Upper lobe of right lung (tissue), 1 donor: ENCODE measurements at regions not wholly inside any gene's neighbourhood (a gene's known extent, or its start where the extent isn't known, plus 50 kb on each side); places are given as distances from the start of the nearest gene placed in this dataset.

Experiments used
- ATAC-seq: fragments of 200-7000 bp; cut with Tn5 transposase; one replicate; pipeline ENCODE4 v1.9.1; 2020; ENCODE audit warnings: mild to moderate bottlenecking, moderate library complexity
- DNase-seq: peaks from one replicate; pipeline ENCODE4 v3.0.0-alpha.2; 2020
- H3K27ac ChIP-seq: fragments of 200-600 bp; one replicate; pipeline ENCODE4 v1.8.0; 2022
- H3K27me3 ChIP-seq: fragments of 200-600 bp; one replicate; pipeline ENCODE4 v1.8.0; 2022; ENCODE audit warnings: mild to moderate bottlenecking
- H3K36me3 ChIP-seq: fragments of 200-600 bp; one replicate; pipeline ENCODE4 v1.8.0; 2022
- H3K4me1 ChIP-seq: fragments of 200-600 bp; one replicate; pipeline ENCODE4 v1.8.0; 2022
- H3K4me3 ChIP-seq: fragments of 200-600 bp; one replicate; pipeline ENCODE4 v1.8.0; 2022; ENCODE audit warnings: mild to moderate bottlenecking
- H3K9me3 ChIP-seq: fragments of 200-600 bp; one replicate; pipeline ENCODE4 v1.8.0; 2022
- CTCF ChIP-seq: fragments of 200-600 bp; IDR thresholded peaks from one replicate; pipeline ENCODE4 v1.8.0; 2022; ENCODE audit warnings: antibody characterized with exemption
- intact Hi-C: fragments of 100-400 bp; cut with DNase I; formaldehyde crosslinking; loops from one replicate; pipeline ENCODE4 v1.11.0; 2022
- donor health status: DM: no; HTN: yes; CAD: no; lungs with severe emphysema.

GRCh38 chr12:74817499-74817898, 279.9 kb downstream of the ATXN7L3B start:
- Histone ChIP-seq H3K36me3 (no peaks in the 10 kb centered on the region), H3K27me3 (no peaks in the 10 kb centered on the region), H3K4me1 (no peaks in the 10 kb centered on the region), H3K27ac (no peak overlapping the region), H3K9me3 (no peaks in the 10 kb centered on the region), H3K4me3 (no peak overlapping the region)
- DNase-seq (no peak), ATAC-seq (peak; percentile 38)
- no peak for TF ChIP-seq CTCF
- intact Hi-C loops, result no loop called here

- Histone ChIP-seq H3K9me3 (no peaks in the 10 kb centered on the region), H3K27ac (no peak overlapping the region), H3K36me3 (no peaks in the 10 kb centered on the region), H3K4me1 (no peaks in the 10 kb centered on the region), H3K4me3 (no peak overlapping the region), H3K27me3 (no peaks in the 10 kb centered on the region)
- DNase-seq (no peak), ATAC-seq (no peak)
- intact Hi-C loops, result no loop called here
- TF ChIP-seq CTCF, result no peak
Observed at GRCh38 chr12:74818412-74818811, 280.8 kb downstream of the ATXN7L3B start.

GRCh38 chr12:74820324-74820723, 282.7 kb downstream of the ATXN7L3B start:
- H3K36me3 ChIP-seq, result no peaks in the 10 kb centered on the region
- no peaks in the 10 kb centered on the region for H3K27me3 ChIP-seq
- no peak overlapping the region for H3K4me3 ChIP-seq
- DNase-seq (no peak), ATAC-seq (no peak)
- H3K4me1 ChIP-seq, result no peaks in the 10 kb centered on the region
- TF ChIP-seq CTCF, result no peak
- no peak overlapping the region for H3K27ac ChIP-seq
- intact Hi-C loops, result no loop called here
- H3K9me3 ChIP-seq, result no peaks in the 10 kb centered on the region

- no peaks in the 10 kb centered on the region for H3K36me3 ChIP-seq
- TF ChIP-seq CTCF, result no peak
- ATAC-seq (no peak), DNase-seq (no peak)
- intact Hi-C loops, result no loop called here
- no peaks in the 10 kb centered on the region for H3K27me3 ChIP-seq
- H3K4me1 ChIP-seq, result no peaks in the 10 kb centered on the region
- H3K27ac ChIP-seq, result no peak overlapping the region
- no peaks in the 10 kb centered on the region for H3K9me3 ChIP-seq
- no peak overlapping the region for H3K4me3 ChIP-seq
Observed at GRCh38 chr12:74836567-74836966, 298.9 kb downstream of the ATXN7L3B start.

GRCh38 chr12:74846116-74846515, 308.5 kb downstream of the ATXN7L3B start:
- ATAC-seq, result no peak
- H3K27me3 ChIP-seq, result no peaks in the 10 kb centered on the region
- intact Hi-C loops, result no loop called here

More at GRCh38 chr12:74846116-74846515, 308.5 kb downstream of the ATXN7L3B start:
- Histone ChIP-seq H3K9me3 (no peaks in the 10 kb centered on the region), H3K4me1 (no peaks in the 10 kb centered on the region), H3K27ac (no peak overlapping the region), H3K36me3 (no peaks in the 10 kb centered on the region), H3K4me3 (no peak overlapping the region)
- no peak for TF ChIP-seq CTCF
- DNase-seq, result no peak
